HEK293 (cell line): ENCODE measurements at regions not wholly inside any gene's neighbourhood (a gene's known extent, or its start where the extent isn't known, plus 50 kb on each side); places are given as distances from the start of the nearest gene placed in this dataset.

Source experiments
- CTCF ChIA-PET: fragments of 350-600 bp; formaldehyde crosslinking; extraction: SDS; loops from one replicate; lab custom pipeline; 2021; ENCODE audit warnings: antibody characterized with exemption; lab: Yijun Ruan, JAX
- POLR2A ChIA-PET: fragments of 300-600 bp; formaldehyde crosslinking; extraction: SDS; loops from one replicate; lab custom pipeline; 2020; ENCODE audit warnings: antibody characterized with exemption, inconsistent platforms; lab: Yijun Ruan, JAX
- H3K27ac ChIP-seq: fragments of 200-500 bp; sonication (Bioruptor generic); 2 replicates; pipeline ENCODE4 v1.5.1; 2014; ENCODE audit warnings: low read depth, low read length, control low read depth, inconsistent platforms; ENCODE audit errors: extremely low read depth
- H3K36me3 ChIP-seq, 2 experiments: fragments of 200-500 bp in 1 of 2; sonication (Bioruptor generic) in 1 of 2; 1 replicate in 1 of 2; 2 replicates in 1 of 2; pipeline ENCODE4 v1.5.1; 2014 to 2017; ENCODE audit warnings: inconsistent platforms in 2 of 2, low read length in 2 of 2; ENCODE audit not compliant: control insufficient read depth in 2 of 2, insufficient read depth in 1 of 2
- H3K4me1 ChIP-seq: fragments of 200-500 bp; sonication (Bioruptor generic); 2 replicates; pipeline ENCODE4 v1.5.1; 2014; ENCODE audit warnings: mild to moderate bottlenecking, low read length, inconsistent platforms; ENCODE audit not compliant: control insufficient read depth, insufficient read depth
- H3K4me3 ChIP-seq: 2 replicates; pipeline ENCODE4 v1.5.1; 2011; ENCODE audit warnings: low read depth, mild to moderate bottlenecking, control low read depth, low read length, moderate library complexity
- H3K9me3 ChIP-seq: fragments of 200-500 bp; sonication (Bioruptor generic); 2 replicates; pipeline ENCODE4 v1.5.1; 2014; ENCODE audit warnings: low read depth, low read length, inconsistent platforms; ENCODE audit not compliant: control insufficient read depth, insufficient read depth
- HIC1 ChIP-seq: fragments of 450-650 bp; formaldehyde crosslinking; IDR thresholded peaks from 2 replicates; pipeline ENCODE4 v1.5.1; 2016; ENCODE audit warnings: missing biosample characterization, missing genetic modification characterization
- PATZ1 ChIP-seq: fragments of 450-650 bp; formaldehyde crosslinking; IDR thresholded peaks from 2 replicates; pipeline ENCODE4 v1.5.1; 2016; ENCODE audit warnings: missing biosample characterization, missing genetic modification characterization
- SCRT1 ChIP-seq: fragments of 450-650 bp; formaldehyde crosslinking; IDR thresholded peaks from 2 replicates; pipeline ENCODE4 v1.5.1; 2016; ENCODE audit warnings: missing biosample characterization, missing genetic modification characterization, borderline replicate concordance
- TSHZ1 ChIP-seq: fragments of 450-650 bp; formaldehyde crosslinking; IDR thresholded peaks from 2 replicates; pipeline ENCODE4 v1.5.1; 2016; ENCODE audit warnings: missing biosample characterization, missing genetic modification characterization, borderline replicate concordance
- ZBTB10 ChIP-seq: fragments of 450-650 bp; formaldehyde crosslinking; IDR thresholded peaks from 2 replicates; pipeline ENCODE4 v1.5.1; 2016; ENCODE audit warnings: missing biosample characterization, missing genetic modification characterization
- ZBTB20 ChIP-seq: fragments of 450-650 bp; formaldehyde crosslinking; IDR thresholded peaks from 2 replicates; pipeline ENCODE4 v1.5.1; 2016; ENCODE audit warnings: missing biosample characterization, missing genetic modification characterization
- ZNF114 ChIP-seq: fragments of 450-650 bp; formaldehyde crosslinking; IDR thresholded peaks from 2 replicates; pipeline ENCODE4 v1.5.0; 2017; ENCODE audit warnings: missing biosample characterization, missing genetic modification characterization
- ZNF138 ChIP-seq: fragments of 450-650 bp; formaldehyde crosslinking; IDR thresholded peaks from 2 replicates; pipeline ENCODE4 v1.5.1; 2016; ENCODE audit warnings: missing biosample characterization, missing genetic modification characterization, borderline replicate concordance
- ZNF175 ChIP-seq: fragments of 450-650 bp; formaldehyde crosslinking; IDR thresholded peaks from 2 replicates; pipeline ENCODE4 v1.5.1; 2016; ENCODE audit warnings: missing biosample characterization, missing genetic modification characterization
- ZNF354C ChIP-seq: fragments of 450-650 bp; formaldehyde crosslinking; IDR thresholded peaks from 2 replicates; pipeline ENCODE4 v1.5.1; 2016; ENCODE audit warnings: missing biosample characterization, missing genetic modification characterization, low read depth, borderline replicate concordance
- ZNF621 ChIP-seq: fragments of 450-650 bp; formaldehyde crosslinking; IDR thresholded peaks from 2 replicates; pipeline ENCODE4 v1.5.1; 2017; ENCODE audit warnings: missing biosample characterization, missing genetic modification characterization
- ZNF701 ChIP-seq: fragments of 450-650 bp; formaldehyde crosslinking; IDR thresholded peaks from 2 replicates; pipeline ENCODE4 v1.5.1; 2016; ENCODE audit warnings: missing biosample characterization, missing genetic modification characterization
- ZNF704 ChIP-seq: fragments of 450-650 bp; formaldehyde crosslinking; IDR thresholded peaks from 2 replicates; pipeline ENCODE4 v1.5.1; 2016; ENCODE audit warnings: missing biosample characterization, missing genetic modification characterization
- ZNF843 ChIP-seq: fragments of 450-650 bp; formaldehyde crosslinking; IDR thresholded peaks from 2 replicates; pipeline ENCODE4 v1.5.1; 2016; ENCODE audit warnings: missing biosample characterization, missing genetic modification characterization
- ZSCAN4 ChIP-seq: fragments of 450-650 bp; formaldehyde crosslinking; IDR thresholded peaks from 2 replicates; pipeline ENCODE4 v1.5.1; 2017; ENCODE audit warnings: missing biosample characterization, missing genetic modification characterization

- TF ChIP-seq HIC1 (tag by site-specific recombination) (no peak), ZNF704 (tag by site-specific recombination) (no peak)
Measured at GRCh38 chr9:91113016-91113415, 248.7 kb downstream of the AUH start (continued).

- POLR2A ChIA-PET = no interaction called here
- H3K9me3 ChIP-seq = no peaks in the 10 kb centered on the region
Measured at GRCh38 chr9:91114450-91114849, 247.3 kb downstream of the AUH start.

GRCh38 chr9:91116211-91116610, 245.5 kb downstream of the AUH start:
- POLR2A ChIA-PET = interaction anchor here (1.1 kb wide), 1 partner anchor 15 kb away, joined by 3 read pairs; no protein-coding TSS in a partner anchor
- no peak for TF ChIP-seq ZNF701 (tag by site-specific recombination)
- TF ChIP-seq ZBTB20 (tag by site-specific recombination) = no peak
- no peak for TF ChIP-seq ZNF354C (tag by site-specific recombination)
- no peak for TF ChIP-seq SCRT1 (tag by site-specific recombination)
- no peak for TF ChIP-seq TSHZ1 (tag by site-specific recombination)
- no peak for TF ChIP-seq ZSCAN4 (tag by site-specific recombination)
- TF ChIP-seq PATZ1 (tag by site-specific recombination) = no peak
- no peak for TF ChIP-seq ZNF843 (tag by site-specific recombination)

More at GRCh38 chr9:91114450-91114849, 247.3 kb downstream of the AUH start:
- Histone ChIP-seq H3K4me1 (no peaks in the 10 kb centered on the region), H3K36me3 (no peaks in the 10 kb centered on the region), H3K4me3 (no peak overlapping the region), H3K27ac (no peak overlapping the region)
- CTCF ChIA-PET = interaction anchor here (0.6 kb wide), 1 partner anchor 77 kb away, joined by 3 read pairs; no protein-coding TSS in a partner anchor
- TF ChIP-seq ZNF621 = no peak
- no peak for TF ChIP-seq ZNF175
- no peak for TF ChIP-seq ZBTB10 (tag by site-specific recombination)
- no peak for TF ChIP-seq ZNF114 (tag by site-specific recombination)
- TF ChIP-seq ZNF704 (tag by site-specific recombination) = no peak
- TF ChIP-seq ZNF138 = no peak

More at GRCh38 chr9:91116211-91116610, 245.5 kb downstream of the AUH start:
- Histone ChIP-seq H3K27ac (no peak overlapping the region), H3K4me3 (no peak overlapping the region), H3K4me1 (no peaks in the 10 kb centered on the region), H3K36me3 (no peaks in the 10 kb centered on the region), H3K9me3 (no peaks in the 10 kb centered on the region)
- CTCF ChIA-PET = interaction anchor here (0.9 kb wide), 1 partner anchor 12 kb away, joined by 4 read pairs; no protein-coding TSS in a partner anchor
